Cardiac fibroblast (primary cell): ENCODE measurements at regions not wholly inside any gene's neighbourhood (a gene's known extent, or its start where the extent isn't known, plus 50 kb on each side); places are given as distances from the start of the nearest gene placed in this dataset.
A peak's percentile ranks its signal among the peaks of the same experiment; 100 is the strongest.

ENCODE experiments used
- DNase-seq, 2 donors: peaks; one replicate each; pipeline versions ENCODE4 v3.0.0 to v3.0.0-alpha.2; 2010; ENCODE audit warnings: low read depth in 2 of 2
- H3K4me3 ChIP-seq, 2 donors: replicated peaks in 1 of 2; 1 replicate in 1 of 2; 2 replicates in 1 of 2; pipeline ENCODE4 v1.5.1; 2011; ENCODE audit warnings: low read depth in 2 of 2, low read length in 2 of 2, mild to moderate bottlenecking in 2 of 2, moderate library complexity in 1 of 2
- CTCF ChIP-seq: IDR thresholded peaks from one replicate; pipeline ENCODE4 v1.5.1; 2011; ENCODE audit warnings: low read depth, mild to moderate bottlenecking, low read length, inconsistent platforms

DNA sequence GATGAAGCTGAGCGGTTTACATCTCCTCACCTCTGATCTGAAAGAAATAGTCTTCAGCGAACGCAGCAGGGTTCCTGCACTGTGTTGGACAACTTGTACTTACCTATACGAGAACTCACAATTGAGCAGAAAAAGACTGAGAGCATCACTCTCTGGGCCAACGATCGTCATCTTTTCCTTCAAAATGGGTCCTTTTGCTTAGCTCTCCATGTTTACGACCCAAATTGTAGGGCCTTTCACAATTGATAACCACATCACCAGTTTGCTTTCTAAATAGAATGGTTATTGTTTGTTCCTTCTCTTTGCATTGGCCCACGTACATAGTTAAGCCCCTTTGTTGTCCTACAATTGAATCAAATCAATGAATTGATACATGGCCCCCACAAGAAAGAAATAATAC lies 110.0 kb upstream of the DMRT1 start:
- no peak for TF ChIP-seq CTCF
- no peak for DNase-seq
- H3K4me3 ChIP-seq = no peak overlapping the region

DNA sequence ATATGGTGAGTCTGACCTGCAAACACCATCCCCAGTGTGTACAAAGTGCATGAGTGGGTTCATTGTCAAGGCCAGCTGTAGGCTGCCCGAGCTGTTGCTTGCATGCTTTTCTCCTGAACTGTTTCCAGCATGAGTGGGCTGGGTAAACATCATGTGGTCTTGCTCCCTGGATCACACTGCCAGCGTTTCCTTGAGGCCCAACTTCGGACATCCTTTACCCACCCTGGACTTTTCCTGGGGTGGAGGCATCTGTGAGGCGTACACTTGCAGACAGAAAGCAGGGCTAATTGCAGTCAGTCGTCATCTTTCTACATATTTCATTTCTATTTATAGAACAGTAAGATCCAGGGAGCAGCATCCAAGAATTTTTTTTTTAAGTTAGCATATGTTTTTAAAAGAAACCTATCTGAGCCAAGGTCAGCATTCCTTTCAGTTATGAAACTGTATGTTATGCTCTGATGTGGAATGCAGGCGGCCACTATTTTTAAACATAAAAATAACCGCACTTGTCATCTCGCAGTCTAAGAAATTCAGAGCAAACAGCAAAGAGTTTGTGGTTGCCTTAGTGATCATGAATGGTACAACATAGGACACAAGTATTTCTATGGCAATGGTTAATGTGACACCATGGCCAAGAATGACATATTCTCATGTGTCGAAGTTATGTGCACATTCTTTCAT lies 106.5 kb upstream of the DMRT1 start:
- TF ChIP-seq CTCF = no peak
- H3K4me3 ChIP-seq = no peak overlapping the region
- peak; percentile 97 for DNase-seq

DNA sequence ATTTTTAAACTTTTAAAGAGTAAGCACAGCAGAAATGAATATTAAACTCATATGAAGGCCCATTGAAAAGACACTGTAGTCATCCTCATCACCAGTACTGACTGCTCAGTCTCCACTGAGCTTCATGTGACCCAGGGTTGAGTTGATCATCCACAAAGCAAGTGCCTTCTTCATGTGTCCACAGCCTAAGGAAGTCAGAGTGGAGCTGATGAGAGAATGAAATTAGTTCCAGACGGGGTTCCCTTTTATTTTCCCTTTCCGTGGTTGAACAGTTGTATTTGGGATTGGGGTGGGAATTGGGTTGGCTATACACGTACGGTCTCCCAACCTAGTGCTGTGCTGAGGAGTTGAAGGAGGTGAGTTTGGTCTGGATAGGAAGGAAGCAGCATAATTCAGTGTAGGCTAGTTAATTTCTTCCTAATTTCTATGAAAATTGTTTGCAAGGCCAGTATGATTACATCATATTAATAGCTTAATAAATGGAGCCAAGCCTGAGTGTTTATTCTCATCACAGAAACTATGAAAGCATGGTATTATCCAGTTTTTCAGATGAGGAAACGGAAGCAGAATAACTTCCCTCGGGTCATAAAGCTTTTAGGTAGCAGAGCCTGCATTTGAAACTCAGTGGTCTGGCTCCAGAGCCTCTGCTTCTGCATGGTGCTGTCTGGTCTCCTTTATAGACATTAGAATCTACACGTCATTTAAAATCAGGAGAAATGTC lies 103.9 kb upstream of the DMRT1 start:
- no peak for DNase-seq
- H3K4me3 ChIP-seq = no peak overlapping the region
- TF ChIP-seq CTCF = no peak

DNA sequence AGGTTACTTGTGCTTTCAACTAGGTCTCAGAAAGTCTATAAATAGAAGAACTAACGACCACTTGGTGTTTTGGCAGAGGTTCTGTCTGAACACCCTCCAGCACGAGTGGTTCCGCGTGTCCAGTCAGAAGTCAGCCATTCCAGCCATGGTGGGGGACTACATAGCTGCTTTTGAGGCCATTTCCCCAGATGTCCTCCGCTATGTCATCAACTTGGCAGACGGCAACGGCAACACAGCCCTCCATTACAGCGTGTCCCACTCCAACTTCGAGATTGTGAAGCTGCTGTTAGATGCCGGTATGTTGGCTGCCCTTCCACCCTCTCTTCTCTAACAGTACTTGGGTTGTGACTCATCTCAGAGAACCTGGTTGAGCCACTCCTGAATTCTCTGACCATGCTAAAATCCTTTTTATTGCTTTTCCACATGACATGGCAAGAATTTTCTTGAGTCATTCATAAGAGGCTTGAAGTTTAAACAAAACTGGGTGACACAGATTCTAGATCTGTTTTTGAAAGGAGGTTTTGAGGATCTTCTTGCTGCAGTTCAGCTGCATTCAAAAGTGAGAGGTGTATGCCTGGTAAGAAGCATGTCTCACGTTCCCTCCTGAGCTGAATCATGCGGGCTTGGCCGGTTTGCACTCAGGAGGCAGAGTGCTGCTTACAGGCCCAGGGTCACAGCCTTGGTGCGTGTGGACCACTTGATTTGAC lies 103.1 kb upstream of the DMRT1 start:
- no peak overlapping the region for H3K4me3 ChIP-seq
- TF ChIP-seq CTCF = no peak

GRCh38 chr9:739362-739761 lies 102.1 kb upstream of the DMRT1 start:
- no peak for TF ChIP-seq CTCF
- no peak overlapping the region for H3K4me3 ChIP-seq
- DNase-seq = no peak

More for the DNA sequence above, 103.1 kb upstream of the DMRT1 start:
- DNase-seq = peak; percentile 78 to 93

DNA sequence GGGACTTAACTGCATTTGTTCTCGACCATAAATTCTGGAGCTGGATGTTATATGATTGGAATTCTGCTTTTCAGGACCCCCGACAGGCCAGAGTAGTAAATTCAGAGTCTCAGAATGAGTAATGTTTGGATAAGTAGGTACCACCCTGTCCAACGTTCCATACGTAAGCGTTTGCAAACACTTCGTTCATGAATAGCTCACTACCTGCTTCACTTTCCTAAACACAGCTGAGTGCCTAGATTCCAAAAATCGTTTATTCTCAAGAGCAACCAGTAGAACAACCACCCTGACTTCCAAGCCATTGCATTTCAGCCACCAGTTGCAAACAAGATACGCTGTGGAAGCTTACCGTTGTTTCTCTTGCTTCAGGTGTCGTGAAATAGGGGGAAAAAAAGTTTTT lies 101.3 kb upstream of the DMRT1 start:
- H3K4me3 ChIP-seq = no peak overlapping the region
- TF ChIP-seq CTCF = no peak
- no peak for DNase-seq
